Esophagus muscularis mucosa (tissue), 4 donors: ENCODE measurements at regions not wholly inside any gene's neighbourhood (a gene's known extent, or its start where the extent isn't known, plus 50 kb on each side); places are given as distances from the start of the nearest gene placed in this dataset.

Source experiments
- DNase-seq: peaks from one replicate; pipeline ENCODE4 v3.0.0-alpha.2; 2017; ENCODE audit errors: extremely low spot score
- H3K27ac ChIP-seq, 4 donors: fragments of 200-600 bp; sonication (generic); replicated peaks in 1 of 4; 1 replicate in 3 of 4; 2 replicates in 1 of 4; pipeline ENCODE4 v1.5.1; 2016 to 2019; ENCODE audit warnings: mild to moderate bottlenecking in 1 of 4
- H3K27me3 ChIP-seq, 4 donors: fragments of 200-600 bp; sonication (generic); one replicate each; pipeline versions ENCODE4 v1.5.1 to v1.6.0; 2016 to 2019
- H3K36me3 ChIP-seq, 4 donors: fragments of 200-600 bp; sonication (generic); one replicate each; pipeline ENCODE4 v1.5.1; 2016 to 2019
- H3K4me1 ChIP-seq, 4 donors: fragments of 200-600 bp; sonication (generic); one replicate each; pipeline ENCODE4 v1.5.1; 2016 to 2019
- H3K4me3 ChIP-seq, 4 donors: fragments of 200-600 bp; sonication (generic); 1 replicate in 2 of 4; 2 replicates in 2 of 4; pipeline ENCODE4 v1.5.1; 2016 to 2019; ENCODE audit warnings: mild to moderate bottlenecking in 4 of 4, moderate library complexity in 1 of 4
- H3K9me3 ChIP-seq, 4 donors: fragments of 200-600 bp; sonication (generic); 1 replicate in 3 of 4; 2 replicates in 1 of 4; pipeline ENCODE4 v1.5.1; 2016 to 2019
- EP300 ChIP-seq: sonication (generic); formaldehyde crosslinking; IDR thresholded peaks from one replicate; pipeline ENCODE4 v1.6.1; 2017; ENCODE audit warnings: antibody characterized with exemption
- POLR2A ChIP-seq: fragments of 450-650 bp; IDR thresholded peaks from one replicate; pipeline ENCODE4 v1.6.1; 2017; ENCODE audit warnings: antibody characterized with exemption, moderate library complexity, mild to moderate bottlenecking, low read depth
- POLR2AphosphoS5 ChIP-seq, 2 donors: sonication (generic); formaldehyde crosslinking; IDR thresholded peaks; one replicate each; pipeline ENCODE4 v1.6.1; 2017; ENCODE audit warnings: antibody characterized with exemption in 2 of 2
- WGBS: methylation state at CpG from one replicate; pipeline ENCODE4 v1.1.5; 2018; 5-methylcytosine and 5-hydroxymethylcytosine counted together
- intact Hi-C: fragments of 100-400 bp; cut with DNase I; formaldehyde crosslinking; loops from one replicate; pipeline ENCODE4 v1.15.1; 2023
- TF ChIP-seq, protein P1 (sequence below), 3 experiments: fragments of 200-600 bp in 2 of 3; fragments of 450-650 bp in 1 of 3; sonication (generic) in 2 of 3; IDR thresholded peaks; one replicate each; pipeline ENCODE4 v1.5.1; 2017 to 2019; ENCODE audit warnings: antibody characterized with exemption in 3 of 3, mild to moderate bottlenecking in 2 of 3, moderate library complexity in 1 of 3

DNA sequence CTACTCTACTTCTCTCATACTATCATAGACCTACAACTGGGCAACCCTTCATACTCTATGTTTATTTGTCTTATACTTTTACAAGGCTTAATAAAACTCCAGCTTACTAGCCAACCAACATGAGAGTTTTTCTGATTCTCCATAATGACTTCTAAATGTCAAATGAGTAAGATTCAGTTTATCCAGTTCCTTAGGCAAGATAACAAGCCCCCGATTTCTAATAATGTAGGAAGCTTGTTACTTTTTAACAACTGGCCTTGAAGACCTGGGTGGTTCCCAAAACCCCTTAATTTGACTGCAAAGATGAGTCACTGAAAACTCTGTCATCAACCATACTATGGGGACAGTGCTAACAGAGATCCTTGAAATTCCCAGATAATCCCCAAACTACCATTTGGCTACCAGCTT is 294.6 kb upstream of the ACTBL2 start:
- no peak overlapping the region for H3K27ac ChIP-seq
- H3K4me1 ChIP-seq: peaks cover 11% of the 10 kb centered on the region in 4 donors
- intact Hi-C loops: no loop called here
- H3K36me3 ChIP-seq: no peaks in the 10 kb centered on the region
- DNase-seq: no peak
- WGBS: 100% methylated on average over 1 of the region's 1 CpG
- TF ChIP-seq EP300 (no peak), POLR2AphosphoS5 (IDR thresholded peaks at IDR 0.05) (no peak), POLR2A (no peak)
- TF ChIP-seq, protein P1, sequence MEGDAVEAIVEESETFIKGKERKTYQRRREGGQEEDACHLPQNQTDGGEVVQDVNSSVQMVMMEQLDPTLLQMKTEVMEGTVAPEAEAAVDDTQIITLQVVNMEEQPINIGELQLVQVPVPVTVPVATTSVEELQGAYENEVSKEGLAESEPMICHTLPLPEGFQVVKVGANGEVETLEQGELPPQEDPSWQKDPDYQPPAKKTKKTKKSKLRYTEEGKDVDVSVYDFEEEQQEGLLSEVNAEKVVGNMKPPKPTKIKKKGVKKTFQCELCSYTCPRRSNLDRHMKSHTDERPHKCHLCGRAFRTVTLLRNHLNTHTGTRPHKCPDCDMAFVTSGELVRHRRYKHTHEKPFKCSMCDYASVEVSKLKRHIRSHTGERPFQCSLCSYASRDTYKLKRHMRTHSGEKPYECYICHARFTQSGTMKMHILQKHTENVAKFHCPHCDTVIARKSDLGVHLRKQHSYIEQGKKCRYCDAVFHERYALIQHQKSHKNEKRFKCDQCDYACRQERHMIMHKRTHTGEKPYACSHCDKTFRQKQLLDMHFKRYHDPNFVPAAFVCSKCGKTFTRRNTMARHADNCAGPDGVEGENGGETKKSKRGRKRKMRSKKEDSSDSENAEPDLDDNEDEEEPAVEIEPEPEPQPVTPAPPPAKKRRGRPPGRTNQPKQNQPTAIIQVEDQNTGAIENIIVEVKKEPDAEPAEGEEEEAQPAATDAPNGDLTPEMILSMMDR (IDR thresholded peaks at IDR 0.05): no peak
- no peak overlapping the region for H3K4me3 ChIP-seq
- no peaks in the 10 kb centered on the region for H3K27me3 ChIP-seq
- no peaks in the 10 kb centered on the region for H3K9me3 ChIP-seq

DNA sequence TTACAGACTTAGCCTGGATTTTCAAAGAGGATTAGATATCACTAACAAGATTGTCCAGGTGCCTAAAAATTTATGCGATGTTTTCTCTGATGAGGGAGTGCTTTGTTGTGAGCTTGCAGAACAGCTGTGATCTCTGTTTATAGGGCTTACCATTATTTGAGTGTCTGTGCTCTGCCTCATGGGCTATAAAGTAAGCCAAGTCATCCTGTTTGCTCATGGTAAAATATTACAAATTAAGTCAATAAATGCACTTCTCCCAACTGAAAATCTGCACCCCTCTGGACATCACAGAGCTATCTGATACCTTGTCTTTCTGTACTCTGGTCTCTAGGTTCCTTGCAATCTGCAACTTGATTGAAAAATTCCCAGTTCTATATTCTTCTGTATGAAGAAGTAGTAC is 293.4 kb upstream of the ACTBL2 start:
- intact Hi-C loops: no loop called here
- Histone ChIP-seq H3K36me3 (no peaks in the 10 kb centered on the region), H3K9me3 (no peaks in the 10 kb centered on the region), H3K4me1 (peaks cover 11% of the 10 kb centered on the region in 4 donors), H3K27ac (no peak overlapping the region), H3K4me3 (no peak overlapping the region), H3K27me3 (no peaks in the 10 kb centered on the region)
- 78% methylated on average over 1 of the region's 1 CpG for WGBS
- TF ChIP-seq EP300: no peak
- no peak for TF ChIP-seq POLR2AphosphoS5 (IDR thresholded peaks at IDR 0.05)
- TF ChIP-seq POLR2A: no peak
- DNase-seq: no peak

DNA sequence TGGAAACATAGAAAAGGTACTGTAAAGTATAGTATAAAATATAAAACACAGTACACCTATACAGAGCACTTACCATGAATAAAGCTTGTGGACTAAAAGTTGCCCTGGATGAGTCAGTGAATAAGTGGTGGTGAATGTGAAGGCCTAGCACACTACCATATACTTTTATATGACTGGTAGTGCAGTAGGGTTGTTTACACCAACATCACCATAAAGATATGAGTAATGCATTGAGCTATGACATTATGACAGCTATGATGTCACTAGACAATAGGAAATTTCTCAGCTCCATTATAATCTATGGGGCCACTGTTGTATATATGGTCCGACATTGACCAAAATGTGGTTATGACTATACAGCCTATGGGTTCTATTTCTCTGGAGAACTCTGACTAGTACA is 291.8 kb upstream of the ACTBL2 start:
- H3K4me1 ChIP-seq: peaks cover 0 to under 1% (median under 1%) of the 10 kb centered on the region in 4 donors
- no peak for DNase-seq
- no peaks in the 10 kb centered on the region for H3K9me3 ChIP-seq
- no peaks in the 10 kb centered on the region for H3K27me3 ChIP-seq
- no peak overlapping the region for H3K4me3 ChIP-seq
- H3K36me3 ChIP-seq: no peaks in the 10 kb centered on the region
- no peak overlapping the region for H3K27ac ChIP-seq
- TF ChIP-seq POLR2A: no peak
- TF ChIP-seq, protein P1 (IDR thresholded peaks at IDR 0.05): no peak
- TF ChIP-seq EP300: no peak
- TF ChIP-seq POLR2AphosphoS5 (IDR thresholded peaks at IDR 0.05): no peak
- intact Hi-C loops: no loop called here
- WGBS: 100% methylated on average over 1 of the region's 1 CpG

DNA sequence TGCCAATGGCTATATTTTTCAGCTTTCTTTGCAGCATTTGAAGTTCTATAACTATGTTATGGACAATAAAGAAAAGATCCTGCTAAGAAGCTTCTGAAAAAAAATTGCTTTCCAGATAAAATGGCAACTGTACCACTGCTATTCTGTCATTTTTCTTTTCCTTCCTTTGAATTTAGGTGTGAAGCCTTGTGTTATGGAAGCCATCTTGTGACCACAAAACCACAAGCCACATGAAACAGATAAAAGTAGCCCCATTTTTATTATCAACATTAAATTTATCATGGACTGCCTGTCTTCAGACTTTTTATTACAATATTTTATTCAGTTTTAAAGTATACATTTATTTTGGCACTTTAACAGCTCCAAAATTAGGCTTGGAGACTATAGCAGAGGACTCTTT is 289.9 kb upstream of the ACTBL2 start:
- TF ChIP-seq, protein P1 (IDR thresholded peaks at IDR 0.05): no peak
- TF ChIP-seq EP300 (no peak), POLR2A (no peak), POLR2AphosphoS5 (IDR thresholded peaks at IDR 0.05) (no peak)
- DNase-seq: no peak
- H3K27me3 ChIP-seq: no peaks in the 10 kb centered on the region
- no peaks in the 10 kb centered on the region for H3K9me3 ChIP-seq
- no peaks in the 10 kb centered on the region for H3K36me3 ChIP-seq
- H3K27ac ChIP-seq: no peak overlapping the region
- H3K4me3 ChIP-seq: no peak overlapping the region
- intact Hi-C loops: no loop called here
- no peaks in the 10 kb centered on the region for H3K4me1 ChIP-seq

DNA sequence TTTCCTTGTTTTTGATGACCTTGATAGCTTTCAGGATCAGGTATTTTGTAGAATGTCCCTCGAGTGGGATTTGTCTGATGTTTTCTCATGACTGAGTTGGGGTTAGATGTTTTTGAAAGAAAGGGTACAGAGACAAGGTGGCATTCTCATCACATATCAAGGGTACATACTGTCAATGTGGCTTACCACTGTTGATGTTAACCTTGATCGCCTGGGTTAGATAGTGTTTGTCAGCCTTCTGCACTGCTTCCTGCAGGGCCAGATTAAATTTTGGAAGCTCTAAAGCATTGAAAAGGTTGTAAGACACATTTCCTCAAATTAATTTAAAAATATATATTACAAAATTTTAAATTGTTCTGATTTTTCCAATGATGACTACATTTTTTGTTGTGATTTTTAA is 287.4 kb upstream of the ACTBL2 start:
- no peak for DNase-seq
- no peaks in the 10 kb centered on the region for H3K4me1 ChIP-seq
- WGBS: 79% methylated on average over 2 of the region's 2 CpGs
- no peak overlapping the region for H3K27ac ChIP-seq
- no peaks in the 10 kb centered on the region for H3K36me3 ChIP-seq
- H3K9me3 ChIP-seq: no peaks in the 10 kb centered on the region
- no peaks in the 10 kb centered on the region for H3K27me3 ChIP-seq
- no peak overlapping the region for H3K4me3 ChIP-seq
- intact Hi-C loops: no loop called here
- TF ChIP-seq, protein P1 (IDR thresholded peaks at IDR 0.05): no peak
- no peak for TF ChIP-seq POLR2A
